Osteoblast (primary cell): ENCODE measurements at regions not wholly inside any gene's neighbourhood (a gene's known extent, or its start where the extent isn't known, plus 50 kb on each side); places are given as distances from the start of the nearest gene placed in this dataset.
A peak's percentile ranks its signal among the peaks of the same experiment; 100 is the strongest.

Experiments
- DNase-seq: peaks from one replicate; pipeline ENCODE4 v3.0.0; 2011; ENCODE audit warnings: low spot score, mixed read lengths; ENCODE audit not compliant: insufficient read length; ENCODE audit errors: missing footprints
- H2AFZ ChIP-seq: 2 replicates; pipeline ENCODE4 v1.6.0; 2011; ENCODE audit warnings: mild to moderate bottlenecking, low read length
- H3K27ac ChIP-seq: 2 replicates; pipeline ENCODE4 v1.5.1; 2011; ENCODE audit warnings: mild to moderate bottlenecking, low read depth, low read length, moderate library complexity
- H3K27me3 ChIP-seq: 2 replicates; pipeline ENCODE4 v1.6.0; 2012; ENCODE audit warnings: mild to moderate bottlenecking, control low read depth, inconsistent platforms, low read length, moderate library complexity; ENCODE audit not compliant: insufficient read depth
- H3K36me3 ChIP-seq: 2 replicates; pipeline ENCODE4 v1.5.1; 2011; ENCODE audit warnings: mild to moderate bottlenecking, low read length, control low read depth, moderate library complexity; ENCODE audit not compliant: insufficient read depth
- H3K4me1 ChIP-seq: 2 replicates; pipeline ENCODE4 v1.5.1; 2011; ENCODE audit warnings: mild to moderate bottlenecking, low read length, control low read depth, moderate library complexity; ENCODE audit not compliant: insufficient read depth
- H3K4me2 ChIP-seq: 2 replicates; pipeline ENCODE4 v1.6.0; 2011; ENCODE audit warnings: mild to moderate bottlenecking, low read length; ENCODE audit not compliant: insufficient read depth
- H3K4me3 ChIP-seq: fragments of 200-600 bp; sonication (generic); 3 replicates; pipeline ENCODE4 v1.5.1; 2012; ENCODE audit warnings: mild to moderate bottlenecking, low read length, inconsistent platforms; ENCODE audit not compliant: insufficient read depth
- H3K79me2 ChIP-seq: 2 replicates; pipeline ENCODE4 v1.6.0; 2012; ENCODE audit warnings: mild to moderate bottlenecking, low read length, control low read depth, inconsistent platforms; ENCODE audit not compliant: insufficient read depth
- H3K9me3 ChIP-seq: 2 replicates; pipeline ENCODE4 v1.5.1; 2011; ENCODE audit warnings: low read depth, low read length, control low read depth
- H4K20me1 ChIP-seq: 2 replicates; pipeline ENCODE4 v1.6.0; 2012; ENCODE audit warnings: mild to moderate bottlenecking, low read length, control low read depth; ENCODE audit not compliant: insufficient read depth
- TF ChIP-seq, protein P1 (sequence below): IDR thresholded peaks from 2 replicates; pipeline ENCODE4 v1.5.1; 2011; ENCODE audit warnings: mild to moderate bottlenecking, low read depth, low read length, moderate library complexity; ENCODE audit errors: extremely low read depth

DNA sequence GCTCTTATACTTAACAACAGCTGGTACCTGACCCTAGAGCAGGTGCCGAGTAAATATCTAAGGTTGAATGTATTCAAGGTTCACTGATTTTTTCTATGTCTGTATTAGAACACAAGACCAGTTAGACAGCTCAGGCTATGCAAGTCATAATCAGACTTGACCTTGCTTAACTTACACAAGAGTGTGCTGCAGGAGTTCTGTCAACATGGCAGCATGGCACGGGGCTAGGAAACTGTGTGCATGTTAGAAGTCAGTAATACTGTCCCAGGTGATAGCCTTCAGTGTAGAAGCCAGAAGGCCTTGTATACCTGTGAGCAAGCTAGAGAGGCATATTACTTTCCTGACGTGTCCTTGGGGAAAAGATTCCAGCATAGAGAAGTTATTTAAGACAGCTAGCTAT lies 253.1 kb downstream of the FAT3 start:
- H4K20me1 ChIP-seq = no peaks in the 10 kb centered on the region
- H3K4me3 ChIP-seq = no peak overlapping the region
- TF ChIP-seq, protein P1, sequence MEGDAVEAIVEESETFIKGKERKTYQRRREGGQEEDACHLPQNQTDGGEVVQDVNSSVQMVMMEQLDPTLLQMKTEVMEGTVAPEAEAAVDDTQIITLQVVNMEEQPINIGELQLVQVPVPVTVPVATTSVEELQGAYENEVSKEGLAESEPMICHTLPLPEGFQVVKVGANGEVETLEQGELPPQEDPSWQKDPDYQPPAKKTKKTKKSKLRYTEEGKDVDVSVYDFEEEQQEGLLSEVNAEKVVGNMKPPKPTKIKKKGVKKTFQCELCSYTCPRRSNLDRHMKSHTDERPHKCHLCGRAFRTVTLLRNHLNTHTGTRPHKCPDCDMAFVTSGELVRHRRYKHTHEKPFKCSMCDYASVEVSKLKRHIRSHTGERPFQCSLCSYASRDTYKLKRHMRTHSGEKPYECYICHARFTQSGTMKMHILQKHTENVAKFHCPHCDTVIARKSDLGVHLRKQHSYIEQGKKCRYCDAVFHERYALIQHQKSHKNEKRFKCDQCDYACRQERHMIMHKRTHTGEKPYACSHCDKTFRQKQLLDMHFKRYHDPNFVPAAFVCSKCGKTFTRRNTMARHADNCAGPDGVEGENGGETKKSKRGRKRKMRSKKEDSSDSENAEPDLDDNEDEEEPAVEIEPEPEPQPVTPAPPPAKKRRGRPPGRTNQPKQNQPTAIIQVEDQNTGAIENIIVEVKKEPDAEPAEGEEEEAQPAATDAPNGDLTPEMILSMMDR = no peak
- no peaks in the 10 kb centered on the region for H3K27me3 ChIP-seq
- no peaks in the 10 kb centered on the region for H3K36me3 ChIP-seq
- H3K79me2 ChIP-seq = no peaks in the 10 kb centered on the region
- no peak overlapping the region for H2AFZ ChIP-seq
- no peaks in the 10 kb centered on the region for H3K4me1 ChIP-seq
- no peaks in the 10 kb centered on the region for H3K9me3 ChIP-seq
- DNase-seq = no peak
- no peak overlapping the region for H3K4me2 ChIP-seq
- H3K27ac ChIP-seq = no peak overlapping the region

DNA sequence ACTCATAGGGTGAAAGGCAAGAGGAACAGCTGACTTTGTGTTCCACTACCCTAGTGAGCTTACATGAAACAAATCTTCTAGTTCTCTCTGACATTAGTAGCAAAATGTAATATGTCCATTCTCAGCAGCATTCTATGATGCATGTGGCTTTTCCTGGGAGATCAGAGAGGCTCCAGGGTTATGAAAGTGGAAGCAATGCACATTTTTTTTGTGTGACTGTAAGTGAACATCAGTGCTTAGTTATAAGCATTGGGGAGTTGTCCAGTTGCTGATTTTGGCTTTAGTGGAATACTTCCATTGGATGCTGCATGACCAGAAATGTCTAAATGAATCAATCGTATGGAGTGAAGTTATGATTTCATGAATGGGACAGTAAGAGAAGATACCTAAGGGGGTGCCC lies 255.9 kb downstream of the FAT3 start:
- H3K9me3 ChIP-seq = no peaks in the 10 kb centered on the region
- no peak for DNase-seq
- TF ChIP-seq, protein P1 = no peak

DNA sequence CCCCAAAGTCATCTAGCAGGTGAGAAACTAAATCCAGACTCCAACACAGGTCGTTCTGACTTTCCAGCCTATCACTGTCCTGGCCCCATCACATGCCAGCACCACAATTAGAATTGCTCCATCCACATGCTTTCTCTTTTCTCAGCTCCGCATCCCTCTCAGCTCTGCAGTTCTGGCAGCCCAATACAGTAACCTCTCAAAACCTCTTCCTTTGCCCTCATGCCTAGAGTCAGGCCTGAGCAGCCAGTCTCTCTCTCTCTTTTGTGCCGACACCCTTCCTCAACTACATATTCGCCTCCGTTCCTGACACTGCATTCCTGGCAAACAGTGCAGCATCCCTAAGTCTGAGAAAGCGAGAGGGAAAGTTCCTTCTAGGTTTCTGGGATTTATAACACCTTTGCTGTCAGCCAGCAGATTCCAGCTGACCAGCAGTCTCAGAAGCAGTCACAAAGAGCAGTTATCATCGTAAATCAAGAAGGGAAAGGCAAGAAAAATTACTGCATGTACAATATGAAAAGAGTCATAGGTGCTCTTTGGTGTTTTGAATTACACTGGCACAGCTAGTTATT lies 258.0 kb downstream of the FAT3 start:
- H3K4me2 ChIP-seq = no peak overlapping the region
- no peaks in the 10 kb centered on the region for H3K9me3 ChIP-seq
- DNase-seq = peak; percentile 55
- TF ChIP-seq, protein P1 = no peak
- H3K4me3 ChIP-seq = no peak overlapping the region
- no peaks in the 10 kb centered on the region for H3K36me3 ChIP-seq
- H3K27ac ChIP-seq = no peak overlapping the region
- no peaks in the 10 kb centered on the region for H3K4me1 ChIP-seq
- H2AFZ ChIP-seq = no peak overlapping the region
- H3K79me2 ChIP-seq = no peaks in the 10 kb centered on the region
- no peaks in the 10 kb centered on the region for H3K27me3 ChIP-seq
- H4K20me1 ChIP-seq = no peaks in the 10 kb centered on the region

More for the DNA sequence above, 255.9 kb downstream of the FAT3 start:
- no peaks in the 10 kb centered on the region for H3K79me2 ChIP-seq
- H3K27ac ChIP-seq = no peak overlapping the region
- no peak overlapping the region for H2AFZ ChIP-seq
- no peaks in the 10 kb centered on the region for H3K4me1 ChIP-seq
- no peak overlapping the region for H3K4me2 ChIP-seq
- H3K27me3 ChIP-seq = no peaks in the 10 kb centered on the region
- H3K4me3 ChIP-seq = no peak overlapping the region
- no peaks in the 10 kb centered on the region for H3K36me3 ChIP-seq
- H4K20me1 ChIP-seq = no peaks in the 10 kb centered on the region

DNA sequence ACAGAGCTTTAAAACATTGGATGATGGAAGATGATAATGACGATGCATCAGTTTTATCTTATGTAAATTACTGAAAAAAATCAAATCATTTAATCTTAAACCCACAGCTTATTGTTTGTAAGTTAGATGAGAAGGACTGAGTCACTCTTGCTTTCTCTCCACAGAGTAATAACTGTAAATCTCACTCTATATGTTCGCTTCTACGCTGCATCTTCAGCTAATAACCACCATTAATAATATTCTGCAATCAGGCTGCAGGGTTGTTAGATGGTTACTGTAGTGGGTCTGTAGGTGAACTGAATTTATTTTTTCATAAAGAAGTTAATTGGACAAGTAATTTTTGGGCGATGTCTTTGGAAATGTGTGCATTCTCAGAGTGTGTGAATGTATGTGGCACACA lies 260.0 kb downstream of the FAT3 start:
- H3K79me2 ChIP-seq = no peaks in the 10 kb centered on the region
- H4K20me1 ChIP-seq = no peaks in the 10 kb centered on the region
- no peak overlapping the region for H3K4me2 ChIP-seq
- H2AFZ ChIP-seq = no peak overlapping the region
- TF ChIP-seq, protein P1 = no peak
- no peaks in the 10 kb centered on the region for H3K4me1 ChIP-seq
- H3K27me3 ChIP-seq = no peaks in the 10 kb centered on the region
- H3K9me3 ChIP-seq = no peaks in the 10 kb centered on the region
- DNase-seq = no peak
- no peak overlapping the region for H3K27ac ChIP-seq
- no peaks in the 10 kb centered on the region for H3K36me3 ChIP-seq
- H3K4me3 ChIP-seq = no peak overlapping the region
